HG02938 (cell line): ENCODE measurements at regions not wholly inside any gene's neighbourhood (a gene's known extent, or its start where the extent isn't known, plus 50 kb on each side); places are given as distances from the start of the nearest gene placed in this dataset.
"Not testable (repeated sequence)": the region's sequence is repeated elsewhere in the genome, so short reads cannot be mapped to it uniquely, and the experiment has no call there.

Experiments
- ATAC-seq: cut with Tn5 transposase; IDR thresholded peaks from one replicate; pipeline ENCODE4 v1.9.1; 2021; ENCODE audit warnings: mild to moderate bottlenecking, moderate library complexity; ENCODE audit not compliant: unreplicated experiment

DNA sequence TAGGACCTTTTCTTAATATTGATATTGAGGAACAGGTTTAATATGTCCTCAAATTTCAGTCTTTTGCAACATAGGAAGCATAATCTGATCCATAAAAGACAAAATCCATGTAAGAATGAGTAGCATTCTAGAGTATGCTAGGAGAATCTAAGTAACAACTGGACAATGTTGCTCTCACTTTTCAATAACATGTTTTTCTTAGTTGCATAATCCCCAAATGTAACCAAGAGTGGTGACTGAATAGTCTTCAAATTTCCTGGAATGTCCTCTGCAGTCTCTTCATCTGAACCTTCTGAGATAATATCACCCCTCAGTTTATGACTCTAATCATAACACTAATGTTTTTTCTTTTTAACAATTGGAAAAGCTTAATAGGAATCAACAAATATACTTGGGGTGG is 110.0 kb upstream of the ZEB2 start:
- ATAC-seq: no peak

DNA sequence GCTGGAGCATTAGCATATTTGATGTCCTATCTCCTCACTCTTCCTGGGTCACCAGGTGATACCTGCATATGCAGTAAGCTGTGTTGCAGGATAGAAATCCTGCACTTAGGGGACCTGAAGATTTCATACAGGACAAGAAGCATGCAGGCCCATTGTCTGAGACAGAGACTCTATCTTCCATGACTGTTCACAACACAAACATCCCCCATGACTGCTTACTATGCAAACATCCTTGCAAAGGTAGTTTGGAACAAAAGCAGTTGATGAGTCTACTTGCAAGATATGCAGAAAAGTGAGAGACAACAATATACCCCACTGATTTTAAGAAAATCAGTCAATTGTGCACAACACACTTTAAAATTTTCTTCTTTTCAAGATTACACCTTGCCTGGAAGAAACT is 108.6 kb upstream of the ZEB2 start:
- ATAC-seq: no peak

DNA sequence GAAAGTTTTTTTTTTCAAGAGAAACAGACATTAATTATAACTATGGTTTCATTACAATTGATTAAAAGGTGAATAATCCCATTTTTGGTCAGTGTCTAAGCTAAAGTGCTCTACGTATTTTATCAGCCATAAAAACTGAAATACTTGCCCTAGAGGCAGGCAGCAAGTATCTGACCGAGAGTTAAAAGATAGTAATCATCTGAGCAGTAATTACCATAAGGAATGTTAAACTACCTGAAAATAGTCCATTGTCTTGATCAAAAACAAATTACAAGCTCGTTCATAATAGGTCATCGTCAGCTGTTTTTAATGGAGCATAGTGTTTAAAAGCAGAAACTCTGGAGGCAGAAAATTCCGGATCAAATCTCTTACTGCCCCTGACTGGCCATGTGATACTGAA is 105.7 kb upstream of the ZEB2 start:
- no peak for ATAC-seq

DNA sequence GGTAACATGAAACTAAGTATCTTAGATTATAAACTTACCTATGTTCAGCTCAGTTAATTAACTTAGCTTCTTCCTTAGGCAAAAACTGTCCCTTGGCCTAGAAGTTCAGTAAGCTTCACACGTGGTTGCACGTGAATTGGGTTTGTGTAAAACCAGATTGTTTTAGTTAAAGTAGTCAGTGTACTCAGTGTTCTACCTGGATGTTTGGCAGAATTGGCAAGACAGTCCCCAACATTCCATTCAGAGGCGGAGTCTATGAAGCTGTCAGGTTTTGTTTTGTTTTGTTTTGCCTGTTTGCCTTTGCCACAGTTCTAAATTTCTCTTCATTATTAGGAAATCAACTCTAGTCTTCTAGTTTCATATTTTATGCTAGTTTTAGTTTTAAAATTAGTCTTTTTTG is 105.3 kb upstream of the ZEB2 start:
- no peak for ATAC-seq

DNA sequence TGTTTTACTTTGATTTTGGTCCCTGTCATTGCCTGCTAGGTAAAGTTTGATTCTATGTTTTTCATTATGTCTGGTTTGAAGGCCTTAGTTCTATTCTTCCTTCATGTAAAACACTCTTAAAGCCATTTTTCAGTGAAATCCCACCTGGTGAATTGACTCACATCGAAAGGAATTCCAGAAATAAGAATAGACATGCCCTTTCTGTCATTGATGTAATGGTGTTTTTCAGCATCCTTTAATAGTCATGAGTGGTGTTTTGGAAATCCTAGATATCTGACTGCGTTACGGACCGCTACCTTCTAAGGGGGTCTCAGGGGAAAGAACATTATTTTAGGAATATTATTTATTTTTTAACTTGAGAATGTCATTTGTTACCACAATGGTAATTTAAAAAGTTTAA is 104.5 kb upstream of the ZEB2 start:
- no peak for ATAC-seq

DNA sequence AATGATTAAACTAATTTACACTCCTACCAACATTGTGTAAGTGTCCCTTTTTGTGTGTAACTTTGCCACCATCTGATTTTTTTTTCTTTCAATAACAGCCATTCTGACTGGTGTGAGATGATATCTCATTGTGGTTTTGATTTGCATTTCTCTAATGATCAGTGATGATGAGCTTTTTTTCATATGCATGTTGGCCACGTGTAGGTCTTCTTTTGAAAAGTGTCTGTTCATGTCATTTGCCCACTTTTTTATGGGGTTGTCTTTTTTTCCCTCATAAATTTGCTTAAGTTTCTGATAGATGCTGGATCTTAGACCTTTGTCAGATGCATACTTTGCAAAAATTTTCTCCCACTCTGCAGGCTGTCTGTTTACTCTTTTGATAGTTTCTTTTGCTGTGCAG is 102.5 kb upstream of the ZEB2 start:
- not testable (repeated sequence) for ATAC-seq

DNA sequence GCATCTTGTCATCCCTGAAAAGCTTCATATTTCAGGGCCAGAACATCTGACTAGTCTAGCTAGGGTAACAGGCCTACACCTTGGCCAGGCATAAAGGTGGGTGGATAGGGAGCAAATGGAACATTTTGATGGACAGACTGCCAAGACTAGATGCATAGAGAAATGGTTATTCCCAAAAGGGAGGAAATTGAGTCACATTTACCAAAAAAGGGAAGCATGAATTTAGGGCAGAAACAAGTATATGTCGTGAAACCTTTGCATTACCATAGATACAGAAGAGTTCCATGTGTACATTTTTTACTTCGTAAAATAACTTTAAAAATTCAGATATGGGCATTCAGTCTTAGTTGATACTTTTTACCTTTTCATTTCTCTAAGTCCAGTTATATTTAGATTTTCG is 101.3 kb upstream of the ZEB2 start:
- ATAC-seq: no peak

DNA sequence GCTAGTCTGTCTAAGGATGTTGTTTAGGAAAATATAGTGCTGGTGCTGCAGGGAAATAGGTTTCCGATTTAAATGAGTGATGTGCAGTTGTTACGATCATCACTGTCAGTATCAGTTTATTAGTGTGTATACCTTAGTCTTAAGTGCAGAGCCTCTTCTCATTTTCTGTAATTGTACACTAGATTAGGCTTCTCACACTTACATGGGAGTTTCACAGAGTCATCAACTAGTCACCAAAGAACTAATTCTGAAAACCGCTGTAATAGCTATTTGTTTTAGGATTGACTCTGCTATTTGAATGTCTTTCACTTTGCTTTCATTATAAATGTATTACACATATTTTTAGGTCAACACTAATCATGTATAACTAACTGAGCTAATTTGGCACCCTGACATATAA is 99.8 kb upstream of the ZEB2 start:
- no peak for ATAC-seq

DNA sequence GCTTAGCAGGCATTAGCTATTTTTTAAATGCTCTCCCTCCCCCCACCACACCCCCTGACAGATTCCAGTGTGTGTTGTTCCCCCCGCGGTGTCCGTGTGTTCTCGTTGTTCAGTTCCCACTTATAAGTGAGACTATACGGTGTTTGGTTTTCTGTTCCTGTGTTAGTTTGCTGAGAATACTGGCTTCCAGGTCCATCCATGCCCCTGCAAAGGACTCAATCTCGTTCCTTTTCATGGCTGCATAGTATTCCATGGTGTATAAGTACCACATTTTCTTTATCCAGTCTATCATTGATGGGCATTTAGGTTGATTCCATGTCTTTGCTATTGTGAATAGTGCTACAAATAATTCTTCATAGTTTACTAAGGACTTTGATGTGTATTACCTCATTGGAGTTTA is 97.3 kb upstream of the ZEB2 start:
- not testable (repeated sequence) for ATAC-seq

DNA sequence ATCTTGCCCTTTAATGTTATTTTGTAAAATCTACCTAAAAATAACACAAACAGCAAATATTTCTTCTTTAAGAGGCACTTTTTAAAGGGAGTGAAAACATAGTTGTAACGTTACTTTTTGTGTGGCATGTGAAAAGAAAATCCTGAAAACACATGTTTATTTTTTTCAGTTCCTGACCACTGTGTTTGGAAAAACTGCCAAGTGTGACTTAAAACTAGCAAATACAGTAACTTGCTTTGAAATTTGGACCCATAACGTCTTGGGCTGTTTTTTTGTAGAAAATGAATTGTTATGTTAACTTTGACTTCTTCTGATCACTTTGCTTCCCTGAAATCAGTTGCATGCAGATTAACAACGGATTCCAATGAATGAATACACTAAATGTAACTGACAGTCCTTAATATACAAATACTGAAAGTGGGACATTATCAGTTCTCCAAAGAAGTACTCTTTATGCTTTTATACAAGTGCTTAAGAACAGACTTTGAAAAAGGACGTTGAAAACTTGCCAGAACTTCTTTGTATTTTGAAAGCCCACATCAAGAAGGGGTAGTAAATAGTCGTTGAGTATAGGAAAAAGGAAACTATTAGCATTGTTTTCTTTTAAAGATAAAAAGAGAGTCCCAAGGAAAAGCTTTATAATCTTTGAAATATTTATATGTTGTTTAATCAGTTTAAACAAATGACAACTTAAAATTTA is 96.1 kb upstream of the ZEB2 start:
- ATAC-seq: no peak

DNA sequence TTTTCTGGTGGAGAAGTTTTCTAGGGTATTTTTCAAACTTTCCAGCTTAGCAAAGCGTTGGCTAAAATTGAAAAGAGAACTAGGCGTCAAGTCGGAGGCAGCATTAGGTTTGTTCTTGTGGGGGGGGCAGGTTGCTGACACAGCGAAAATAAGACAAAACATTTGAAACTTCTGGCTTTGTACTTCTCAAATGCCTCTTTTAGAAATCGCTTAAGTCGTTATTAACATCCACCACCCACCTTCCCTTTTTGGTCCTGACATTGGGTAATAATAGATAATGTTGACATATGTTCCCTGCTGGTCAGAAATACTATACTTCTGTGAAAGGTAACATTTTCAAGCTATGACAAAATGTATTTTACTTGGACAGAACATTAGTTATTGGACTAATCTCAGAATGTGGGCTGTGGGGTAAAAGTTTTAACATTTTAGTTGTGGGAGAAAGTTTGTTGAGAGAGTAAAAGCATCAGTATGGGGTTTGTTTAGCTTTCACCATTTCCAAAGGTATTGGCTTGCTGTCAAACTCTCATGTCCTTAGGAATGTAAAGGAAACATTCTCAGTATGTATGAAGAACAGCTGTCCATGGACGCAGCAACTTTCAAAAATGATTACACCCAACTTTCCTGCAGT is 88.1 kb upstream of the ZEB2 start:
- no peak for ATAC-seq

DNA sequence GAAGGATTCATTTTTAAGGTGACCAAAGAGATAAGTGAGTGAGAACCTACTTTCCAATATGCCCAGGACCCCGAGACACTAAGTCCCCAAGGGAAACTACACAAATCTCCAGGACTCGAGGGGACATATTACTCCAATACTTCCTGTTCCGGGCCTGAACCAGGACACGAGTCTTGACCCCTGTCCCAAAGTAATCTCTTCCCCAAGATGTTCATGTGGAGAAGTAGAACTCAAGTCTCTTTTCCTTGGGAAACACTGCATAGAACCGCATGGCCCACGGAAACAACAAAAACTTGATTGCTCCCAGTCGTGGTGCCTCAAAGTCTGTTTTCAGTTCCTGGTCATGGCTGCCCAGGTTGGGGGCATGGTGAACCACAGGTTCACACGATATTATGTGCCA is 87.2 kb upstream of the ZEB2 start:
- no peak for ATAC-seq

DNA sequence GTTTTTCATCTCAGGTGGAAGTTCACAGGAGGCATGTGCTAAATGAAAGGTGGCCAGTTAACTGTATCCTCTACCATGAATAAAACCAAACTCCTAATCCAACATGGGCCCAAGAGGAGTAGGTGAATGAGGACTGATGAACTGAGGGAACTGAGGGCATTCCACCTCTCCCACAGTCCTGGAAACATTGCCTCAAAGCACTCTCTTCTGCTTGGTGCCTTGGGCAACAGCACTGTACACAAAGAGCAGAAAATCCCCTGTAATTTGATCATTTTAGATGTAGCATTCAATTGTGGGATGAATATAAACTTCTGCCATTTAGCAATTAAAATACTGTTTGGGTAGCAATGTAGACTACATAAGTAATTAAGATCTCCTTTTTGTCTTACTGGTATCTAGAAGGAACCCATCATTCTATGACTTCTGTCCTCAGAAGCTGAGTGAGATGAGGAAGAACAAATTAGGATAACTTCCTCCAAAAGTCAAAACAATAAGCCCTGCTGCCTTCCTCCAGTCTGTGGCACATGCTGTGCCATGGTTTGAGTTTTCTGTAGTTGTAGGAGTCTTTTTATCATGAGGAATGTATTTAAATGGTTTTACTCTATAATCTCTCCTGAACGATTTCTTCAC is 86.7 kb upstream of the ZEB2 start:
- no peak for ATAC-seq

DNA sequence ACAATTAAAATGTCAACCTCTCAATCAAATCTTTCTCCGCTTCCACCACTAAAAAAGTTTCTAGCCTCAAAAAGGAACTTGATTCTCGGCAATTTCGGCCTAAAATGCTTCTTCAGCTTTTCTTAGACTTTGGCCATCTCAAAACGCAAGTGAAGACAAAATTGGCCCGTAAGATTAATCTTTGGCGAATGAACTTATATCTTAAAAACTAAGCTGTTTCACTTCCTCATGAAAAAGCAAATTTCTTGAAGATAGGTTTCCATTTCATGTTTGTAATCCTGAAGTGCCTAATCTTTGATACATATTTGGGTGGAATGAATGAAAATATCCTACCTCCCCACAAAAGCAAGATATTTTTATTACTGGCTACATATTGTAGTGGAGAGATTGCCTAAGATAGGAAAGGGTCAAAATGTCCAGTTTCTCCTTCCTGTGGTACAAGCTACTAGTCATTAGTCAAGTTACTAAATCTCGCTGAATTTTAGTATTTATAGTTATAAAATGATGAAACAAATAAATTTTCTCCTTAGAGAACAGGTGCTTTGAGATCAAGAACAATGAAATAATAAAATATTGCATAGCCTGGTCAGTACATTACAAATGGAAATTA is 85.4 kb upstream of the ZEB2 start:
- ATAC-seq: no peak

DNA sequence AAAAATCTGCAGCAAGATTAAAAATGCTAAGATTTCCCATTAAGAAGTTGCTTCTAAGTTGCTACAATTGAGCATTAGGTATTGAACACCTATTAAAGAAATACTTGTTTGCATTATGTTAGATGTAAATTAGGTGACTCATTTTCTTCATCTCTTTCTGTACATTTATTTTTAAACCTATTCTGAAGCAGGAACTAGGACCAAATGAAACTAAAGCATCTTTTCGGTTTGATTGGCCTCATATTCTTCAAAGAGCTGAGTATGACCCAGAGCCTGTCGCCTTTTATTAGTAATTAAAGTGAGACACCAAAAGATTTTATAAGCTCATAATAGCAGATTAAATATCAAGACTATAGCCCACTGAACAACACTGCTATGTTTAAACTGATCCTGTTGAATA is 83.4 kb upstream of the ZEB2 start:
- no peak for ATAC-seq

DNA sequence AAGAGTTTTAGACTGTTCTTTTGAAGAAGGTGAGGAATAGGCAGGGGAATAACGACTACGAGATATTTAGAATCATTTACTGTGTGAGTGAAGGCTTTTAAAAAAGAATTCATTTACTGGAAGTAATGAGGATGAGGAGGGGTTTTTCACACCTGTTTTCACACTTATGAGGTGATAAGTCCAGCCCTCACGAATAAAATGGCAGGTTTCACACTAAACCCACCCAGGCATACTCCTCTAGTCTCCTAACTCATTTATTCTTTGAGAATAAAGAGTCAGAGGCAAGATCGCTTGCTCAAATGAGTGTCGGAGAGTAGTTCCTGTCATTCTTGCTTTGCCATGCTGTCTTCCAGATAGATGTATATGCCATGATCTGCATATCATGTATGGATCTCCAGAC is 79.0 kb upstream of the ZEB2 start:
- no peak for ATAC-seq

DNA sequence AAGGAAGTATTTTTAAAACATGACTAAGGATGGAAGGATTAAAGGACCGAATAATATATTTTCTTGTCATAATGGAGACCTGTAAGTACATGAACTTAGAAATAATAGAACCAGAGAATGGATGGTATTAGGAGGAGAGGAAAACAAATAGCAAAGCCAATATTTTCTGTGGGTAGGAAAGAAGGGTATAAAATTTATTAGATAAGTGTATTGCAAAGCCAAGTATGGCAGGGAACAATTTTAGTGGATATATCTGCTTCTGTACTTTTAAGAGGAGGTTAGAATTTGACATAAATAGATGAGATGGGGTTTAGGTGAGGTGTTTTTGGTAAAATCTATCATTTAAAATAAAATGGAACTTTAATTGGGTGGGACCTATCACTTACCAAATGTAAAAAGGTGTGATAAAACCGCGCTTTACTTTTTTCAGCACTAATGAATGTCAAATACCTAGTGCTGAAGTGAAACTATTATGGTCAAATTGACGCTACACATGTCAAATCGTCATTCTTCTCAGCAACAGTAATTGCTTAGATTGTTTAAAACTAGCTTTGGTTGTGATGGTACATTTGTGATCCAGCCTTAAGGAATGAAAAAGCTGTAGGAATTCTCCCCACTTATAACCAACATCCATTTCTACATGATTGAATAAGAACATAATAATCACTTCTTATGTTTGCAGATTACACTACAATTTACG is 78.1 kb upstream of the ZEB2 start:
- ATAC-seq: no peak

DNA sequence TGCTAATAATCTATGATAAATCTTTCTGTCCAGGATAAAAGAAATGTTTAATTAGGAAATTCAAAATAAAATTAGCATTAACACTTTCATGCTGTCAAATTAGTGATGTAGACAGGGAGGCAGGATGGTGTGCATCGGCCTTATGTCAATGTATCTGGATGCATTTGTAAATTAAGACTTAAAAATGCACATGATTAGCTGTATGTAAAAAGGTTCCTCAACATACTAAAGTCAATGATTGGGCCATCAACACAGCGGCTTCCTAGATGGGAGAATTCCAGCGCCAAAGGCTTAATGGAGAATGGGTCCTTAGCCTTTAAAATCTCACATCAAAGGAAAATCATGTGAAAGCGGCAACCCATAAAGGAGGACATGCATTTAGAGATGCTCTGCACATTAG is 77.5 kb upstream of the ZEB2 start:
- no peak for ATAC-seq

DNA sequence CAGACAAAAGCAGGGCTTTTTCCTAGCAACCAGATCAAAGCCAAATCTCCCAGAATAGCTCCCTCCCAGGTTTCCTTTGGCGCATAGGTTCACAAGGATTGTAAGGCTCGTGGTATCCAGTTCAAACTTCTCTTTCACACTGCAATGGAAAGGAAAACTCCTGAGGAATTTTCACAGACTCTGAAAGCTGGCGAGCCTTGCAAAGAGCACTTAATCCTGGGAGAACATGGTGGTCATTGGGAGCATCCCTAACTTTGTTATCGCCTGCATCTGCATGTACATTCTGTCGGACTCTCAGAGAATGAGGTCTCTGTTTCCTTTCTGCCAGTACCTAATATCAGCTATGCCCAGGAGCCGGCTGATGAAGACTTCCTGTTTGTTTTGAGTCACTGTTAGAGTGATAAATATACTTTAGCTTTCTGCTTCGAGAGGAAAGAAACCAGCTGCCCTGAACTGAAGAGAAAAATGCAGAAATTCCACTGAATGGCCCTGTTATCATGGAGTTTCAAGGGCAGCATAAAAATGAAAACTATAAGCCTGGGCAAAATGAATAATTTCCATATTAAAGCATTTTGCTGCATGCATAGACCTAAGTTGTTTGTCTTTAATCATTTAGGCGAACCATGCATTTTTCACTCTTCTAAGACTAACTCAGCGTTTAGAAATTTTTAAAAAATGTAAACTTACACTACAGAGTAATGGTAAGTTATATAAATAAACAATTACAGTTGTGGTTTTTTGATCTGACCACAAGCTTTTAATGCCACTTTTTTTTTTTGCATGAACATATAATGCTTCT is 76.4 kb upstream of the ZEB2 start:
- ATAC-seq: peak; percentile 87

DNA sequence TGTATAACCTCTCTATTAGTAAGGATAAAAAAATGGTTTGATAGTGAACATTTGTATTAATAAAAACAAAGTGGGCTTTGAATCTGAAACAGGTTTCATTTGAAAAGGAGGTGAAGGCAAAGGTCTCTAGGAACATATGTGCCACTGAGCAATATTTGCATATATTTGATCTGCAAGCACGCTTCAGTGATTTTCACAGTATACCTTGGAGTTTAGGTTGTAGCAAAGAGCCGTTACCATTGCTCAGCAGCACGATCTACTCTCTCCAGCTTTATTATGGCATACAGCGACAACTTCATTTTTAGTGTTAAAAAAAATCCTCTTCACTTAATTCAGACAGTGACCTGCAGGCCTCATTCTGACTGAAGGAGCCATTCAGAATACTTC is 75.8 kb upstream of the ZEB2 start:
- ATAC-seq: no peak

DNA sequence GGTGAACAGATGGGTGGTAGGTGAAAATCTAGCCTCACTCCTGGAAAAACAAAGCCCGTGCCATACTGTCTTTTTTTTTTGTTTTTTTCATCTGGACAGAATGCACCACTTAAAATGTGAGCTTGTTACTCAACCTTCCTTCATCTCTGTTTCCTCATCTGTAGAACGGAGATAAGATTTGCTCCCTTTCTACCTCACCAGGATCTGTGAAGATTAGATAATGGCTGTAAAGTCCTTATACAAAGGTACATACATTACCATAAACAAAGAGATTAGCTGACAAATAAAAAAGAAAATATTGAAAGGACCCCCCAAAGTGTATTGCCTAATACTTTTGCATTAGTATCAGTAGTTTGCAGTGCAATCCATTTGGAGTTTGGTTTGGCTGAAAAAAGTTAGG is 75.4 kb upstream of the ZEB2 start:
- no peak for ATAC-seq
